Stomach (tissue), 4 donors: ENCODE measurements at regions not wholly inside any gene's neighbourhood (a gene's known extent, or its start where the extent isn't known, plus 50 kb on each side); places are given as distances from the start of the nearest gene placed in this dataset.

Experiments
- POLR2A ChIP-seq, 4 donors: fragments of 450-650 bp; IDR thresholded peaks; one replicate each; pipeline ENCODE4 v1.6.1; 2016; ENCODE audit warnings: antibody characterized with exemption in 4 of 4, control low read depth in 2 of 4, mild to moderate bottlenecking in 1 of 4, moderate library complexity in 1 of 4
- POLR2AphosphoS5 ChIP-seq, 3 donors: sonication (generic); formaldehyde crosslinking; IDR thresholded peaks; one replicate each; pipeline ENCODE4 v1.6.1; 2016; ENCODE audit warnings: antibody characterized with exemption in 3 of 3
- TF ChIP-seq, protein P1 (sequence below), 7 experiments: fragments of 450-650 bp in 4 of 7; fragments of 200-600 bp in 3 of 7; sonication (generic) in 3 of 7; IDR thresholded peaks; one replicate each; pipeline ENCODE4 v1.5.1; 2016 to 2019; ENCODE audit warnings: antibody characterized with exemption in 7 of 7, control low read depth in 2 of 7, mild to moderate bottlenecking in 1 of 7

DNA sequence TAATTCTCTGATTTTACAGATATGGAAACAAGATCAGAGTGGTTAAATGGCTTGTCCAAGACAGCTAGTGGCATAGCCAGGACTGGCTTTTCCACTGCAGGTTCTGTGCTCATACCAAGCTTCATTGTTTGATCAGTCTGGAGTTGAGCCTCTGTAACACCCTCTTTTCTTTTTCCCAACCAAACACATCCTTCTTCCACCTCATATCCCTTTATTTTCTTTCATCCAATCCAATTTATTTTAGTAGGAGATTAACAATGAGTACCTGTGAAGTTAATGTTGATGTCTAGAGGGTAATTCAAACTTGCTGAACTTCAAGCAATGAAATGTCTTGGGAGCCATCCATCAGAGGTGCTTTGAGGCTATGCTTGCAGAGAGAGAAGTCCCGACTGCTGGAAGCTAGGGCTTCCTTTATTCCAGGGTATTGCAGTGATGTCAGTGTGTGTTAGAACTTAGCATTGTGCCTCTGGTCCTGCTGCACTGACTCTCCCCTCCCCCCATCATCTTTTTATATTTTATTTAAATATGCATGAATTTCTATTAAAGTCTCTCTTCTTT lies 452.1 kb upstream of the PDE3A start:
- TF ChIP-seq, protein P1, sequence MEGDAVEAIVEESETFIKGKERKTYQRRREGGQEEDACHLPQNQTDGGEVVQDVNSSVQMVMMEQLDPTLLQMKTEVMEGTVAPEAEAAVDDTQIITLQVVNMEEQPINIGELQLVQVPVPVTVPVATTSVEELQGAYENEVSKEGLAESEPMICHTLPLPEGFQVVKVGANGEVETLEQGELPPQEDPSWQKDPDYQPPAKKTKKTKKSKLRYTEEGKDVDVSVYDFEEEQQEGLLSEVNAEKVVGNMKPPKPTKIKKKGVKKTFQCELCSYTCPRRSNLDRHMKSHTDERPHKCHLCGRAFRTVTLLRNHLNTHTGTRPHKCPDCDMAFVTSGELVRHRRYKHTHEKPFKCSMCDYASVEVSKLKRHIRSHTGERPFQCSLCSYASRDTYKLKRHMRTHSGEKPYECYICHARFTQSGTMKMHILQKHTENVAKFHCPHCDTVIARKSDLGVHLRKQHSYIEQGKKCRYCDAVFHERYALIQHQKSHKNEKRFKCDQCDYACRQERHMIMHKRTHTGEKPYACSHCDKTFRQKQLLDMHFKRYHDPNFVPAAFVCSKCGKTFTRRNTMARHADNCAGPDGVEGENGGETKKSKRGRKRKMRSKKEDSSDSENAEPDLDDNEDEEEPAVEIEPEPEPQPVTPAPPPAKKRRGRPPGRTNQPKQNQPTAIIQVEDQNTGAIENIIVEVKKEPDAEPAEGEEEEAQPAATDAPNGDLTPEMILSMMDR (IDR thresholded peaks at IDR 0.05), result no peak
- no peak for TF ChIP-seq POLR2A (IDR thresholded peaks at IDR 0.05)
- no peak for TF ChIP-seq POLR2AphosphoS5 (IDR thresholded peaks at IDR 0.05)
